ENCODE measurements at regions not wholly inside any gene's neighbourhood (a gene's known extent, or its start where the extent isn't known, plus 50 kb on each side); places are given as distances from the start of the nearest gene placed in this dataset.

DNA sequence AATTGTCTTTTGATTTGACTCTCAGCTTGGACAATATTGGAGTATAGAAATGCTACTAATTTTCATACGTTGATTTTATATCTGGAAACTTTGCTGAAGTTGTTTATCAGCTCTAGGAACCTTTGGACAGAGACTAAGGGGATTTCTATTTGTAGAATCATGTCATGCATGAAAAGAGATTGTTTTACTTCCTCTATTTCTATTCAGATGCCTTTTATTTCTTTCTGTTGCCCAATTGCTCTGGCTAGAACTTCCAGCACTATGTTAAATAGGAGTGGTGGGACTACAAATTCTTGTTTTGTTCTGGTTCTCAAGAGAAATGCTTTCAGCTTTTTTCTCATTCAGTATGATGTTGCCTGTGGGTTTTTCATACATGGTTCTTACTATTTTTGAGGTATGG lies 112.8 kb upstream of the CDH12 start:
- H3K4ac ChIP-seq (ENCODE audit: low read depth in 1 of 2, low read length in 2 of 2): no peak overlapping the region
- no peak overlapping the region for H4K8ac ChIP-seq (ENCODE audit: low read length)
- H3K4me1 ChIP-seq (ENCODE audit: control insufficient read depth, insufficient read depth, low read depth, low read length): no peaks in the 10 kb centered on the region
- H3K27me3 ChIP-seq (ENCODE audit: control insufficient read depth in 1 of 2, insufficient read depth in 1 of 2, low read length in 2 of 2): no peaks in the 10 kb centered on the region
- no peak overlapping the region for H3K14ac ChIP-seq (ENCODE audit: low read length in 2 of 2)
- no peak overlapping the region for H2AFZ ChIP-seq (ENCODE audit: low read depth, low read length)
- DNase-seq: no peak
- no peak overlapping the region for H2BK120ac ChIP-seq (ENCODE audit: low read depth, low read length)
- H3K9ac ChIP-seq (ENCODE audit: low read length): no peak overlapping the region
- H3K4me2 ChIP-seq (ENCODE audit: low read length, poor library complexity, severe bottlenecking): no peak overlapping the region
- H3K79me1 ChIP-seq (replicated peaks; ENCODE audit: low read length, poor library complexity, severe bottlenecking): no peaks in the 10 kb centered on the region
- peaks cover 17% of the 10 kb centered on the region for H3K9me3 ChIP-seq (ENCODE audit: control insufficient read depth, low read length)
- H3K23ac ChIP-seq (ENCODE audit: low read length in 2 of 2): no peak overlapping the region
- no peak overlapping the region for H4K91ac ChIP-seq (ENCODE audit: low read length)
- no peak overlapping the region for H3K4me3 ChIP-seq (ENCODE audit: insufficient read depth in 1 of 2, low read depth in 1 of 2, low read length in 2 of 2)
- H3K36me3 ChIP-seq (ENCODE audit: control insufficient read depth in 1 of 2, insufficient read depth in 2 of 2, low read depth in 1 of 2, low read length in 2 of 2): no peaks in the 10 kb centered on the region
- no peak overlapping the region for H2BK12ac ChIP-seq (ENCODE audit: low read length in 2 of 2)
- no peak overlapping the region for H2BK15ac ChIP-seq (ENCODE audit: low read depth, poor library complexity, severe bottlenecking)
- no peak overlapping the region for H2BK5ac ChIP-seq (ENCODE audit: low read depth, low read length, poor library complexity, severe bottlenecking)
- no peak overlapping the region for H3K27ac ChIP-seq (ENCODE audit: low read length, poor library complexity, severe bottlenecking)
- H3K18ac ChIP-seq (ENCODE audit: low read depth in 1 of 2, low read length in 2 of 2): no peak overlapping the region
- 85% methylated on average over 1 of the region's 1 CpG for WGBS
- no peak overlapping the region for H2AK5ac ChIP-seq (ENCODE audit: low read length, severe bottlenecking)

DNA sequence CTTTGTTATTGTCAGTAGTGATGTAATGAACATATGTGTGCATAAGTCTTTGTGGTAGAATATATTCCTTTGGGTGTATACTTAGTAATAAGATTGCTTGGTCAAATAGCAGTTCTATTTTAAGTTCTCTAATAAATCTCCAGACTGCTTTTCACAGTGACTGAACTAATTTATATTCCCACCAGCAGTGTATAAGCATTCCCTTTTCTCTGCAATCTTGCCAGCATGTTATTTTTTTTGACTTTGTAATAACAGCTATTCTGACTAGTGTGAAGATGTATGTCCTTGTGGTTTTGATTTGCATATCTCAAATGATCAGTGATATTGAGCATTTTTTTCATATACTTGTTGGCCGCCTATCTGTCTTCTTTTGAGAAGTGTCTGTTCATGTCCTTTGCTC lies 111.5 kb upstream of the CDH12 start:
- Histone ChIP-seq H3K14ac (ENCODE audit: low read length in 2 of 2) (no peak overlapping the region), H3K18ac (ENCODE audit: low read depth in 1 of 2, low read length in 2 of 2) (no peak overlapping the region), H3K27me3 (ENCODE audit: control insufficient read depth in 1 of 2, insufficient read depth in 1 of 2, low read length in 2 of 2) (no peaks in the 10 kb centered on the region), H3K4me2 (ENCODE audit: low read length, poor library complexity, severe bottlenecking) (no peak overlapping the region), H3K36me3 (ENCODE audit: control insufficient read depth in 1 of 2, insufficient read depth in 2 of 2, low read depth in 1 of 2, low read length in 2 of 2) (no peaks in the 10 kb centered on the region), H2AK5ac (ENCODE audit: low read length, severe bottlenecking) (no peak overlapping the region), H3K27ac (ENCODE audit: low read length, poor library complexity, severe bottlenecking) (no peak overlapping the region), H3K4me1 (ENCODE audit: control insufficient read depth, insufficient read depth, low read depth, low read length) (no peaks in the 10 kb centered on the region), H3K23ac (ENCODE audit: low read length in 2 of 2) (no peak overlapping the region), H3K79me1 (replicated peaks; ENCODE audit: low read length, poor library complexity, severe bottlenecking) (no peaks in the 10 kb centered on the region), H3K9ac (ENCODE audit: low read length) (no peak overlapping the region), H2AFZ (ENCODE audit: low read depth, low read length) (no peak overlapping the region), H3K9me3 (ENCODE audit: control insufficient read depth, low read length) (peaks cover 17% of the 10 kb centered on the region), H2BK120ac (ENCODE audit: low read depth, low read length) (no peak overlapping the region), H2BK15ac (ENCODE audit: low read depth, poor library complexity, severe bottlenecking) (no peak overlapping the region), H2BK5ac (ENCODE audit: low read depth, low read length, poor library complexity, severe bottlenecking) (no peak overlapping the region), H2BK12ac (ENCODE audit: low read length in 2 of 2) (no peak overlapping the region), H3K4ac (ENCODE audit: low read depth in 1 of 2, low read length in 2 of 2) (no peak overlapping the region), H4K91ac (ENCODE audit: low read length) (no peak overlapping the region), H3K4me3 (ENCODE audit: insufficient read depth in 1 of 2, low read depth in 1 of 2, low read length in 2 of 2) (no peak overlapping the region), H4K8ac (ENCODE audit: low read length) (no peak overlapping the region)
- no peak for DNase-seq
- 100% methylated on average over 1 of the region's 1 CpG for WGBS

DNA sequence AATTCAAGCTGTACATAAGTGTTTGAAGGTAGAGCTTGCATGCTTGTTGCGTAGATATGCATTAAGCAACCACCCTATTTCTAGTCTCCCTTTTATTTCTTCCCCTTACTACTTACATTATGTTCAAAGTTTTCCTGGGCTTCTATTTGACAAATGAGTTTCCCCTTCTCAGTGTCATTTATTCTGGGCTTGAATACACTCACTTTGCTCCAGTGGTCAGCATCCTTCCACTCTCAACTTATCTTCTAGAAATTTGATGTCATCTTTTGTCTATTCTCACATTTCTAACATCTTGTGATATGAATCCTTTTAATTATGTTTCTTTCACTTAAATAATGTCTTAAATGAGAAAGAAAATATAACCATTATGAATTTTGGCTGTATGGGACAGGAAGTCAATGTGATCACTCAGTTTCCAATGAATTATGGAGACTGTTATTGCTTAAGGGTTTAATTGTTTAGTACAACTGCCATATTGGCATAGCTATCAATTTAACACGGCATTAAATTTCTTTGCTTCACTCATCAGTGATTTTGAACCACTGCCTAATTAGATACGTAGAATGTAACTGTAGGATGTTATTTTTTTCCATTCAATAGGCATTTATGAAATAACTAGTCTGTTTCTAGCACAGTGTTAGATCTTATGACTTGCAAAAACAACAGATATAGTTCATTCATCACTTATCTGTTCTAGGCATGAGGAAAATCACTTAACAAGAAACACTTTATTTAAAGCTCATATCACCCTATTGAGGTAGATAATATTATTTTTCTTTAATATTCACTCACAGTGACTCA lies 105.5 kb upstream of the CDH12 start:
- Histone ChIP-seq H3K36me3 (ENCODE audit: control insufficient read depth in 1 of 2, insufficient read depth in 2 of 2, low read depth in 1 of 2, low read length in 2 of 2) (no peaks in the 10 kb centered on the region), H3K27ac (ENCODE audit: low read length, poor library complexity, severe bottlenecking) (no peak overlapping the region), H3K9me3 (ENCODE audit: control insufficient read depth, low read length) (no peaks in the 10 kb centered on the region), H2BK5ac (ENCODE audit: low read depth, low read length, poor library complexity, severe bottlenecking) (no peak overlapping the region), H3K9ac (ENCODE audit: low read length) (no peak overlapping the region), H2AK5ac (ENCODE audit: low read length, severe bottlenecking) (no peak overlapping the region), H3K4me2 (ENCODE audit: low read length, poor library complexity, severe bottlenecking) (no peak overlapping the region), H3K79me1 (replicated peaks; ENCODE audit: low read length, poor library complexity, severe bottlenecking) (no peaks in the 10 kb centered on the region), H4K8ac (ENCODE audit: low read length) (no peak overlapping the region), H3K4ac (ENCODE audit: low read depth in 1 of 2, low read length in 2 of 2) (no peak overlapping the region), H3K18ac (ENCODE audit: low read depth in 1 of 2, low read length in 2 of 2) (no peak overlapping the region), H4K91ac (ENCODE audit: low read length) (no peak overlapping the region), H3K23ac (ENCODE audit: low read length in 2 of 2) (no peak overlapping the region), H3K4me1 (ENCODE audit: control insufficient read depth, insufficient read depth, low read depth, low read length) (no peaks in the 10 kb centered on the region), H3K14ac (ENCODE audit: low read length in 2 of 2) (no peak overlapping the region), H2AFZ (ENCODE audit: low read depth, low read length) (no peak overlapping the region), H3K27me3 (ENCODE audit: control insufficient read depth in 1 of 2, insufficient read depth in 1 of 2, low read length in 2 of 2) (no peaks in the 10 kb centered on the region), H2BK120ac (ENCODE audit: low read depth, low read length) (no peak overlapping the region), H3K4me3 (ENCODE audit: insufficient read depth in 1 of 2, low read depth in 1 of 2, low read length in 2 of 2) (no peak overlapping the region), H2BK15ac (ENCODE audit: low read depth, poor library complexity, severe bottlenecking) (no peak overlapping the region), H2BK12ac (ENCODE audit: low read length in 2 of 2) (no peak overlapping the region)
- 100% methylated on average over 1 of the region's 3 CpGs for WGBS
- no peak for DNase-seq

DNA sequence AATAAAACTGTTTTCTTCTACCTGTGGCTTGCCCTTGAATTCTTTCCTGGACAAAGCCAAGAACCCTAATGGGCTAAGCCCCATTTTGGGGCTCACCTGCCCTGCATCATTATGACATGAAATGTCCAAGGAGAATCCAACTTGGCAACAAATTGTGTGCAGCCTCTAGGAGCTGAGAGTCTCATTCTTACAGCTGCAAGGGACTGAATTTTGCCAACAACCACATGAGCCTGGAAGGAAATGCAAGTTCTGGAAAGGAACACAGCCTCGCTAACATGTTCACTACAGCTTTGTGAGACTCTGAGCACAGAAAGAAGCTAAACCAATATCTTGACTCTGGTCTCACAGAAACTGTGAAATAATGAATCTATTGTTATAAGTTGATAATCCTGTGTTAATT lies 94.8 kb upstream of the CDH12 start:
- Histone ChIP-seq H3K79me1 (replicated peaks; ENCODE audit: low read length, poor library complexity, severe bottlenecking) (no peaks in the 10 kb centered on the region), H3K36me3 (ENCODE audit: control insufficient read depth in 1 of 2, insufficient read depth in 2 of 2, low read depth in 1 of 2, low read length in 2 of 2) (no peaks in the 10 kb centered on the region), H3K14ac (ENCODE audit: low read length in 2 of 2) (no peak overlapping the region), H3K9me3 (ENCODE audit: control insufficient read depth, low read length) (no peaks in the 10 kb centered on the region), H3K4me2 (ENCODE audit: low read length, poor library complexity, severe bottlenecking) (no peak overlapping the region), H3K4me1 (ENCODE audit: control insufficient read depth, insufficient read depth, low read depth, low read length) (no peaks in the 10 kb centered on the region), H3K4ac (ENCODE audit: low read depth in 1 of 2, low read length in 2 of 2) (no peak overlapping the region), H4K91ac (ENCODE audit: low read length) (no peak overlapping the region), H3K27me3 (ENCODE audit: control insufficient read depth in 1 of 2, insufficient read depth in 1 of 2, low read length in 2 of 2) (no peaks in the 10 kb centered on the region), H3K9ac (ENCODE audit: low read length) (no peak overlapping the region), H4K8ac (ENCODE audit: low read length) (no peak overlapping the region), H2AK5ac (ENCODE audit: low read length, severe bottlenecking) (no peak overlapping the region), H3K18ac (ENCODE audit: low read depth in 1 of 2, low read length in 2 of 2) (no peak overlapping the region), H2BK15ac (ENCODE audit: low read depth, poor library complexity, severe bottlenecking) (no peak overlapping the region), H2BK5ac (ENCODE audit: low read depth, low read length, poor library complexity, severe bottlenecking) (no peak overlapping the region), H3K4me3 (ENCODE audit: insufficient read depth in 1 of 2, low read depth in 1 of 2, low read length in 2 of 2) (no peak overlapping the region), H3K27ac (ENCODE audit: low read length, poor library complexity, severe bottlenecking) (no peak overlapping the region), H2AFZ (ENCODE audit: low read depth, low read length) (no peak overlapping the region), H3K23ac (ENCODE audit: low read length in 2 of 2) (no peak overlapping the region), H2BK120ac (ENCODE audit: low read depth, low read length) (no peak overlapping the region), H2BK12ac (ENCODE audit: low read length in 2 of 2) (no peak overlapping the region)
- 100% methylated on average over 1 of the region's 1 CpG for WGBS
- DNase-seq: no peak

Measured in mesenchymal stem cell (in vitro differentiated cells and primary cell).